ENCODE measurements at regions not wholly inside any gene's neighbourhood (a gene's known extent, or its start where the extent isn't known, plus 50 kb on each side); places are given as distances from the start of the nearest gene placed in this dataset.
"Not testable (repeated sequence)": the region's sequence is repeated elsewhere in the genome, so short reads cannot be mapped to it uniquely, and the experiment has no call there.

DNA sequence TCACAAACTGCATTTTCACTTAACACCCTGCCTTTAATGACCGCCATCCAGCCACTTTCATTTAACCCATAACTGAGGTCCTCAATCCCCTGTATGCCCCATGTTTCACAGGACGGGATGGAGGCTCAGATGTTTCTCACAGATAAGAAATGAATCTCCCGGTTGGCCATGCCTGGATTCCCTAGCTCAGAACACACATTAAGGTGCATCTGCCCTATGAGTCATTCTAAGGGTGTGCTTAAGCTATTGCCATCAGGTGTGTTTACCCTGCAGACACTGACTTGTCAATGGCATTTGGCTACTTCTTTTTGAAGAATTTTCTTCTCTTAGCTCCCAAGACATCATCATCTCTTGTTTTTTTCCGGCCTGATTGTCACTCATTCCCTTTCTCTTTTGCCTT is 222.6 kb upstream of the SMIM31 start:
- no peak for DNase-seq

DNA sequence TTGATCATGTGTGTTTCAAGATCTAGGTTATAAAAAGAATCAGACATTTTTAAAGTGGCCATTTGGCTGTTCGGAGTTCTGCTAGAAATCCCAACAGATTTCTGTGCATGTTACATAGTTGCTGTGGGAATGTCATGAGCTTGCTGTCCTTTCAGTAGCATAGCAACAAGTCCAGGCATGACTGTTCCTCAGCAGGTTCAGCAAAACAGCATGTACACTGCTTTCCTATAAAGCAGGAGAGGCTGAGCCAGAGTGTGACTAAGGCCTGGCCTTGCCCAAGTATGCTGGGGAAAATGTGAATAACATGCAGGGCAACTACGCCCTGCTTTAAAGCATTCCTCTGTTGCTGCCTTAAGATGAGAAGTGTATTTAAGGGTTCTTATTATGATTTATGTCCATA is 217.1 kb upstream of the SMIM31 start:
- DNase-seq, result no peak

DNA sequence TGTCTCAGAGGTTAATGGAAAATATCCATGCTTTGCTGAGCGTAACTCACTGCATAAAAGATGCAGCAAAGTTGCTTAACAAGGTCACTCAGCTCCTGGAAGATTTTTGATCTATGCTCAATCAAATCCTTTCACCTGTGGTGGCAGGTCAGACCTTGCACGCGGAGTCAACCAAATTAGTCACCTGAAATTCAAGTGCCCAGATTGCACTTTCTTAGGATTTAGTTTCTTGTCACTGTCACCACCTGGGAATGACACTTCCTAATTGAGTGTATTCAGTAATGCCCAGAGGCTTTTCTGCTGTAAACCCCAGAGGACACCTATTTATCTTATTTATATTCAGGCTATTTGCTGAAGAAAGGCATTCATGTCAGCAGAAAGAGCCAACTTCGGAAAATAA is 215.8 kb upstream of the SMIM31 start:
- no peak for DNase-seq

DNA sequence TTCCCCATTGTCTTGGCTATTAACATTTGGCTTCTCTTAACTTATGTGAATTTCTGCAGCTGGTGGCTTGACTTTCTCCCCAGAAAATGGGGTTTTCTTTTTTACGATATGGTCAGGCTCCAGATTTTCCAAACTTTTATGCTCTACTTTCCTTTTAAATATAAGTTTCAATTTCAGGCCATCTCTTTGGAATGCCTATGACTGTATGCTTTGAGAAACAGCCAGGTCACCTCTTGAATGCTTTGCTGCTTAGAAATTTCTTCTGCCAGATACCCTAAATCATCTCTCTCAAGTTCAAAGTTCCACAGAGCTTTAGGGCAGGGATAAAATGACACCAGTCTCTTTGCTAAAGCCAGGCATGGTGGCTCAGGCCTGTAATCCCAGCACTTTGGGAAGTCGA is 212.9 kb upstream of the SMIM31 start:
- no peak for DNase-seq

DNA sequence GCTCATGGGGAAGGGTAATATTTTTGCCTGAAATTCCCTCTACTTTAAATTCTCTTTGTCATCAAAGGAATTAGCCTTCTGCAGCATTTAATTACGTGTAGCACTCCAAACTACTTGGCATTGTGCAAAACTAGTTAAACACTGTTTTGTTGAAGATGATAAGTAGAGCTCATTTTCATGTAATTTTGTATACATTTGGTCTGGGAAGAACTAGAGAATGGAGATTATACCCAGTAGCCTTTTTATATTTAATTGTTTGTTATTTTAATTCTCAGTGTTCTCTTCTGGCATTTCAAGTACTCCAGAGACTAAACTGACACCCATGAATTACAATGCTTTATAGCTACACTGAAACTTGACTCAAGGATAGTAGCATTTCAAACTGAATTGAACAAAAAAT is 211.5 kb upstream of the SMIM31 start:
- DNase-seq, result no peak

DNA sequence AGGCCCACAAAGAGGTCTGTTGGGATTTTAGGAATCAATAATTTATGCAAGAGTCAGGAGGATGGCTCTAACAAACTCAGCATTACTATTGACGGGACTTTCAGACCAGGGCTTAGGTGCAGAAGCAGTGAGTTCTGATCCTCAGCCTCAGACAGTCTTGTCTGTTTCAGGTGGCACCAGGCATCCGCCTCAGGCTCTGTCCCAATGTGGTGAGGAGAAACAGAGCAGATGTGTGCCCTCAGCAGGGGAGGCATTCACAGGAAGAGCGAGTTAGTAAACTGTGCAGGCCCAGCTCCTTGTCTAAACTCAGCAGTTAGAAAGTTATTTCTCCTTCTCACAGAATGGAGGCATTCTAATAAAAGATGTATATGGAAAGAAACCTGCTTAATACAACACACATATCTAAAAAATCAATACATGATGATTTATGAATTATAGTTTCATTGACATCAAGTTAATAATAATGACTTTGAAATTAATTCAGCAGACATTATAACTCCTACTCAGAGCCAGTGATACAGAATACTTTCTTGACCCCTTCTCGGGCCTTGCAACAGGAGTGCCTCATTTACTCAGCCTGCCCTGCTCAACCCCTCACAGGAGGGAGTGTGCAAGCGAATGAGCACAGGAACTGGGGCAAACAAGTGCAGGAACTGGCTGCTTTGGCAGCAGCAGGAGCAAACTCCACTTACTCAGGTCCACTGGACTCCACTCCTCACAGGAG is 202.8 kb upstream of the SMIM31 start:
- DNase-seq, result no peak

DNA sequence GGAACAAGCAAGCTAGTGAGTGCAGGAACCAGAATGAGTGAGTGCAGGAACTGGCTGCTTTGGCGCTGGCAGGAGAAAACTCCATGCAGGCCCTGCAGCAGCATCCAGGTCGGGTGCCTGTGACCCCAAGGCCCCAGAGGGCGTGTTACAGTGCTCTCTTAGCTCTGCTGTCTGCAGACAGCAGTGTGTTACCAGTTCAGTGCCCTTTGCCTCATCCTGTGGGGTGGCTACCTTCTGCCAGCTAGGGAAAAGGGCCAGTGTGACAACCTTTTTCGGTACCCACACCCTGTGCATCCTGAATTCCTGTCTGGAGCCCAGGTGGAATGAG is 202.3 kb upstream of the SMIM31 start:
- no peak for DNase-seq

DNA sequence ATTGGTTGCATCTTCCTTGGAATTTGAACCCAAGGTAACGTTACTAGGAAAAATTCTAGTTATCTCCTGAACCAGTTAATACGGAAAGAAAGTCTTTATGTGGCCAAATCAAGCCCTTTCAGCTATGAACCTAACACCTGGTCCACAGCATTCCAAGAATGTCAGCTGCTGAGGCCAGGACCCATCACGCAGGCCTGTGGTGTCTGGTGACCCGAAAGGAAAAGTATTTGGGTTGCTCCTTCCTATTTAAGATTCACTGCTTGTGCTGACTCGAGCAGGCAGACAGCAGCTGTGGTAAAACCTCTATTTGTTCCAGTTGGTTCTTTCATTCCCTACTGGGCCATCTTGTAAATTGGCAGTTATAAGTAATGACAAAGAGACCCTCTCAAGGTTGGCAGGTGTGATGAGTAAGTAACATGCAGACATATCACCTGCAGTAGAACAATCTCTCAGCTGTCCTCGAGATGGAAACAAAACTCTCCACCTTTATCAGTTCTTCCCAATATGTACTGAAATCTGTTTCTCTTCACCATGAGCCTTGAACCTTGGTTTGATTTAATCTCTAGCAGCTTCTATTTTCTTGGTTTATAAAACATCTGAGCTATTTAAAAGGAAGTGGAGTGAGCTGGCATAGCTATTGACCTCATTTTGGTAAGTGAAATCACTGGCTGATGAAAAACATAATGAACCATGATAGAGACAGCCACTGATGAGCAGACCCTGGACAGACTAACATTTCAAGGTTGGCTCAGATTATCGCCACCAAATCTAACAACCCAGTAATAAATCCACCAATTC is 182.1 kb upstream of the SMIM31 start:
- DNase-seq, result no peak

DNA sequence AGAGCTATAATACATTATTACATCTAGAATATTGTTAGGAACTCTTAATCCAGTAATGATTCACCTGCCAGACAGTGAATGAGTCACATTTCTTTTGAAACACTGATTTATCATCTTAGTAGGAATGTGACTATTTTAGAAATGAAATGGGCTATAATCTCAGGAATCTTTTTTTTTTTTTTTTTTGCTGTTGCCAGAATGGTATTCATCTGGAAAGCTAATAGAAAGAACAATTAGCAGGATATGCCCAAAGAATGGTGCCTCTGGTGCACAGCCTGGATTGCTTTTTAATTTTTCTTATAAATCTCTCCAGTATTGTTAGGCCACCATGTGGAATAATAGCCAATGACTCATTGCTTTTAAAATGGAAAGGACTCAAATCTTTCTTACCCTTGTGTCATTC is 181.1 kb upstream of the SMIM31 start:
- no peak for DNase-seq

DNA sequence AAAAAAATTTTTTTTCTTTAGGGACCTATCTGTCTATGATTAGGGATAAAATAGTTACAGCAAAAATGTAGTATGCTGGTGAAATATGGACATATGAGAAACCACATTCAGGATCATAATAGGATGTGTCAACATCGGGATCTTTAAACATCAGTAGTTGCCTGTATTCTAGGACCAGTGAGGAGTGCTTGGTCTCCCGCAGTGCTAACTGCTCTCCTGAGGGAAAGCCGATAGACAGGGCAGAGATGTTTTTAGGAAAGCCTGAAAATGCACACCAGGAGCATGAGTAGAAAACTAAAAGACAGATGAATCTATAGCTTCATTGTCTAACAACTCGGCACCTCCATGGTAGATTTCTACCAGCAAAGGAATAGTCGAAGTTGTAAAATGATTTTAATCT is 178.1 kb upstream of the SMIM31 start:
- DNase-seq, result no peak

DNA sequence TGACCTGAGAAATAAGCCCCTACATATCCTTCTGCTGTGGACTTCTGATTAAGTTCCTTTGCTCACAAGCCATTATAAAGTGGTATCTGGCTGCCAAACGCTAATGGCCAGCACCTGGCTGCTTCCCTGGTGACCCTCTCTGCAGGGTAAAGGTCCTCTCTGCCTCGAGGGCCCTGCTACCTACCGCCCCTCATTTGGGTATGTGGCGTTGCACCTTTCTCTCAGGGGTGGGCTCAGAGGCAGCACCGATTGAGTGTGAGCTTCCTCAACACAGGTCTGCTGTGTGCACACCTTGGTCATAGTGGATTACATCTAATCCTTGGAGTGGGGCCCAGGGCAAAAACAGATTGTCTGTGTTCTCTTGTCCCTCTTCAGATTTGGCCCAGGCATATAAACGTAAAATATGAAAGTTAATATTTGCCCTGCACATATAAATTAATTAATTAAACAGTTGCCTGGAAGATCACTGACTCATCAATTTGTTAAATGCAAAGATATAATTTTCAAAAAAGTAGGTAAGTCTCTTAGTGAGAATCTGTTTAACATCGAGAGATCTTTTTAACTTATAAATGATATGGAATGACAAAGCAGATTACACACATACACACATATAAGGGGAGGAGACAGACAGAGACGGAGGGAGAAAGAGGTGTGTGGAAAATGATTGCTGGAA is 174.5 kb upstream of the SMIM31 start:
- no peak for DNase-seq

DNA sequence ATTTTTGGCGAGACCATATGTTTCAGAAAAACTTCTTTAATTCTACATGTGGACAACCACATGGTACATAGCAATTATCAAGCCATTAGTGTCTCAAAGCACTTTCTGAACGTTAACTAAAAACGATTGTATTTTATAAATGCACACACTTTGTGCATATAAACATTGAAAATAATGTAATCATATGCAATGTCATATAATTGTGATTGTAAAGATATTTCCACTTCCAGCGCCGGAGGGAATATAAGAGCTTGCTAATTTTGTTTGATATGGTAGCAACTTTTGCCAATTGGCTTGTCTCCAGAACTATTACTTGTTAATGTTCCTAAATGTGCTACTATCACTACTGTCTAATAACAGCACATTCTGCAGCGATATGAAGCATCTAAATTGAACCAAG is 162.3 kb upstream of the SMIM31 start:
- no peak for DNase-seq

DNA sequence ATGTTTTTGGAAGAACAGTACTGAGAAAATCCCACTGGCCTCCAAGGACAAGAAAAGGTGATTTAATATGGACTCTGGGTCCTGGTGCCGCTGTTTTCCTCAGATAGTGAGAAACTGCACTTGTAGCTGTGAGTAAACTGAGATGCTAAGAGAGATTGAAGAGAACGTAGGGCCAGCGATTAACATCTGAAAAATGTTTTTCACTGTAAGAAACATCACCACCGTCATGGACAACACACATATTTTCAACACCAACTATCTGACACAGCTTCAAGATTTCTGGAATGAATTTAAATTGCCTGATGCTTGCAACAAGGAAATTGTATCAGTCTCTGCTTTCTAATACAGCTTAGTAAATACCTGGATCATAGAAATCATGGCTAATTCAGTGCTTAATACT is 158.2 kb upstream of the SMIM31 start:
- no peak for DNase-seq

DNA sequence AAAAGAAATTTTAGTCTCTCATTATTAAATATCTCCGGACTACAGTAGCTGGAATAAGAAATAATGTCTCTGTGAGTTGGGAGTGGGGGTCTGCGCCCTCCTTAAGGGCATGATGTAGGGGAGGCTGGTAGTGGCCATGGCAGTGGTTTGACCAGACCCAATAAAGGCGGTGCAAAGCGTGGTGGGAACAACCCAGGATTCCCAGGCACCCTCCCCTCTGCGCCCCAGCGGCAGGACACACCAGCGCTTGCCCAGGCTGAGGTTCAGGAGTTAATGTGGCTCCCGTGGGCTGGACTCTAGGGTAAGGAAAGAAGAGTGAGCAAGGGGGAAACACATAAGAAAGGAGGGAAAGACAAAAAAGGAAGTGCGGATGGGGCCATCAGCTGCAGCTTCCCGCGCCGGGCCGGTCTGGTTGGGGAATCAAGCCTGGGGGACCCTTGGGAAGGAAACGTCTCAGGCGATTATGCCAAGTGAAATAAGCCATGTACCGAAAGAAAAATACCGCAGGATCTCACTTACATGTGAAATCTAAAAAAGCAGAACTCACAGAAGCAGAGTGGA is 157.5 kb upstream of the SMIM31 start:
- no peak for DNase-seq

DNA sequence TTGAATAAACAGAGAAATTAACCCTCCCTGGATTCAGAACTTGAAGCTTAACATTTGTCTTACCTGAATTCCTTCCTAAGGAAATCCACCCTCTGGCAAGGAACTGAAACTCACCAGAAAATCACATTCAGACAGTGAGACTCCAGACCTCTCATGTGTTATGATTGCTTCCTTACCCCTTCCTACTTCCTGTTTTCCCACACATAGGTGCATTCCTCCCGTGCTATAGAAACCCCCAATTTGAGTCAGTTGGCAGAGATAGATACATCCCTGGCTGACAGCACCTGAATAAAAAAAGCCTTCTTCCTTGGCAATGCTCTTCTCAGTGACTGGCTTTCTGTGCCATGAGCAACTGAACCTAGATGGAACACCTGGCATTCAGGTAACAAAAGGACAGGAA is 157.0 kb upstream of the SMIM31 start:
- no peak for DNase-seq

DNA sequence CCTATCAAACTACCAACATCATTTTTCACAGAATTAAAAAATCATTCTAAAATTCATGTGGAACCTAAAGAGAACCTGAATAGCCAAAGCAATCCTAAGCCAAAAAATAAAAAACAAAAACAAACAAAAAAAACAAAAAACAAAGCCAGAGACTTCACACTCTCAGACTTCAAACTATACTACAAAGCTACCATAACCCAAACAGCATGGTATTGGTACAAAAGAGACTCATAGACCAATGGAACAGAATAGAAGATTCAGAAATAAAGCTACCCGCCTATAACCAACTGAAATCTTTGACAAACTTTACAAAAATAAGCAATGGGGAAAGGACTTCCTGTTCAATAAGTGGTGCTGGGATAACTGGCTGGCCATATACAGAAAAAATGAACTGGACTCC is 152.3 kb upstream of the SMIM31 start:
- DNase-seq, result no peak

DNA sequence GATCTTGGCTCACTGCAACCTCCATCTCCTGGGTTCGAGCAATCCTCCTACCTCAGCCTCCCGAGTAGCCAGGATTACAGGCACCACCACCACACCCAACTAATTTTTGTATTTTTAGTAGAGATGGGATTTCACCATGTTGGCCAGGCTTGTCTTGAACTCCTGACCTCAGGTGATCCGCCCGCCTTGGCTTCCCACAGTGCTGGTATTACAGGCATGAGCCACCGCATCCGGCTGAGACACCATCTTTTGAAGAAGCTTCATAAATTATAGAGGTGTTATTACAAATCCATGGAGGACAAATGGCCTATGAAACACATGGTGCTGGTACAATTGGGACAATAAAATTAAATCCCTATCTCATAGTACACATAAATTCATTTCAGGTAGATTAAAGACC is 148.1 kb upstream of the SMIM31 start:
- DNase-seq, result not testable (repeated sequence)

DNA sequence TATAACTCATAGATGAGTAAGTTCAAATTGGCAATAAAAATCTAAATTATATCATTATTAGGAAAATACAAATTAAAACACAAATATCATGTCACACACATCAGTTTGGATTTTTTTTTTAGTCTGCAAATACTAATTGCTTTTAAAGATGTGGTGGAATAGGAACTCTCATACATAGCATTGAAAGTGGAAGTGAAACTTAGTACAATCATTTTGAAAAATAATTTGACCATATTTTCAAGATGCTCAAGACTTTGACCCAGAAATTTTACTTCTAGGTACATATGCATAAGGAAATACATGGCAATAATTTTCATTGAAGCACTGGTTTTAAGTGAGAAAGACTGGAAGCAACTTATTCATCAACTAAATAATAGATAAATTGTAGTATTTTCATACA is 147.5 kb upstream of the SMIM31 start:
- no peak for DNase-seq

DNA sequence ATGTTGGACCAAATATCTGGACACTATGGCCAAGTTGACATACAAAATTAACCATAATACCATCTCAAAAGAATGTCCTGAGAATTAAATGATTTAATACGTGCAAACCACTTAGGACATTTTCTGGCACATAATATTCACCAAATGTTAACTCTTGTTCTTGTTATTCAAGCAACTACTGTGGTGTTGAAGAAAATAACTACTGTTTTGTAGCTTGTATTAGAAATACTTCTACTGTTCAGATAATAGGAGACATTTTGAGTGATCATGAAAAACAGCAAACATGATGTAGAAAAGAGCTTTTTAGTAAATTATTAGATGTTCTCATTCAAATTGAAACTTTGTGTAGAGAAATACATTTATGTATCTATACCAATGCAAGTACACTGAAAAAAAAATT is 140.7 kb upstream of the SMIM31 start:
- DNase-seq, result no peak

DNA sequence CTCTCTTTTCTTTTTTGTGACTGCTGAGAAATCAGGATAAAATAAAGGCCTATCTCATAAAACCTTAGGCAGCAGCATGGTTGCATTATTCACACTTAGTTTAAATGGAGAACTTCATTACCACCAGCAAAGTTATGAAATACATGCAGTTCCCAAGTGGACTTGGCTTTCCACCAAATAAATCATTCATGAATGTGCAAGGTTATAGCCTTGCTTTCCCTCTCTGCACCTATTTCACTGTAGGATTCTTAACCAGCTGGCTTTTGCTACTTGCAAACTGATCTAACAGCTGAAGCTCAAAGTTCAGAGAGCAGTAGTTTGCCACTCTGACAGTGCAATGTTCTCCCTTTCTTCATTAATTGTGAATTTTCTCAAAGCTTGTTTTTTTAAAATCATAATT is 140.1 kb upstream of the SMIM31 start:
- no peak for DNase-seq

DNA sequence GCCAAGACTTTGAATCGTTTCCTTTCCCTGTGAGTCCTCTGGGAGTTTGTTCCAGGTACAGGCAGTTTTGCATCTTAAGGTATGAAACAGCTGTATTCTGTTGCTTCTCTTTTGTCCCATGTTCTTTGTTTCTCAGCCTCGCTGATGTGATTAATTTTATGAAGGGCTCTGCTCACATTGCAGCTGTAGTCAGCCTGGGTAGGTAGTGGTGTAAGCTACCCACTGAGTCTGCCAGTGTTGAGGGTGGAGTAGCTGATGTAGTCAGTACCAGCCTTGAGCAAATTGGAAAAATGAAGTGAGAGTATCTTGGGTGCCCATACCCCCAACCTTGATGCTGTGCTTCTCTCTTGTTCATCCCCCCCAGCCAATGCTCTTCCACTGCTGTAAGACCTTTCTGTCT is 139.6 kb upstream of the SMIM31 start:
- DNase-seq, result no peak

DNA sequence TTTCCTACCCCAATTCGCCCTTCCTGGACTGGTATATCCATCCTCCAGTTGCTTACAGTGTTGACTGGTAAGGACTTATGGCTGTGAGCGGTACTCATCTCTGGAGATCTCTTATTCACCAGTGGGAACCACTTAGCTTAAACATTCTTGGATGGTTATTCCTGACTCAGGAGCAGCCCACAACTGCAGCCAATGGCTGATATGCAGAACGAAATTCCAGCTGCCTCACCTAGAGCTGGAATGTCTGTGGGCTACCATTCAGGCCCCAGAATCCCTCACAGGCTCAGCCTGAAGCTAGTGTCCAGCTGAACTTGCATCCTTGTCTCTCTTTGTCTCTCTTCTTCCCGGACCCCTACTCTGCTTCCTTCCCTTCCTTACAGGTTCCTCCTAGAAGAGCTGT is 138.9 kb upstream of the SMIM31 start:
- no peak for DNase-seq

DNA sequence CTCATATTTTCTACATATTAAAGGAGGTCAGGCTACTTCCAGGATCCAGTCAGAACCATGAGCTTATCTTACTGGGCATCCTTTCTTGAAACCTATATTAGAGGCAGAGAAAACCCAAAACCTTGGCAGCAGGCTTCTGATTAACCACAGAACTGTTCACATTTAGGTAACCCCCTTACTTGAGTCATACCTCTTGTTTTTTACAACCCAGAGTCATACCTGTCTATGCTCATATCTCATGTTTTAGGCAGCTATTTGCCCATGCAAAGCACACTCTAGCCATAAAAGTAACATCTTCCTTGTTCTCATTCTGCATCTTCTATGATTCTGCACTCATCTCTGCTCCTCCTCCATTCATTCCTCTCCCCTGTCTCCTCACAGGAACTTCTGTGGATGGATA is 138.0 kb upstream of the SMIM31 start:
- no peak for DNase-seq

DNA sequence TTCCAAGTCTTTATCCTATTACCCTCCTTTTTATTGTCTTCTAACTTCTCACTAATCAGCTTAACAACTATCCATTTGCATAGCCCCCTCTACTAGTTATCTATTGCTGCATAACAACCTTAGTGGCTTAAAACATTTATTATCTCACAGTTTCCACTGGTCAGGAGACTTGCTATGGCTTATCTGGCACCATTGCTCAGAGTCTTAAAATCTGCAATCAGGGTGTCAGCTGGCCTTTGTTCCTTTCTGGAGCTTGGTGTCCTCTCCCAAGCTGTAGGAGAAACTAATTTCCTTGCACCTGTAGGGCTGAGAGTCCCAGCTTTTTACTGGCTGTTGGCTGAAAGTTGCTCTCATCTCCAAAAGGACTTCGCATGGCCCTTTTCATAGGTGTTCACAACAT is 137.0 kb upstream of the SMIM31 start:
- DNase-seq, result no peak

Data from activated gamma-delta T cell (primary cell).